Subcutaneous abdominal adipose tissue (tissue), 5 donors: ENCODE measurements at regions not wholly inside any gene's neighbourhood (a gene's known extent, or its start where the extent isn't known, plus 50 kb on each side); places are given as distances from the start of the nearest gene placed in this dataset.
"Not testable (repeated sequence)": the region's sequence is repeated elsewhere in the genome, so short reads cannot be mapped to it uniquely, and the experiment has no call there.

ENCODE experiments used
- H3K27ac ChIP-seq: one replicate; pipeline ENCODE4 v1.7.0; 2013; ENCODE audit warnings: low read depth, mild to moderate bottlenecking, inconsistent platforms, low read length, moderate library complexity
- H3K27me3 ChIP-seq, 5 donors: one replicate each; pipeline ENCODE4 v1.7.0; 2013; ENCODE audit warnings: low read length in 5 of 5, inconsistent platforms in 1 of 5; ENCODE audit not compliant: control insufficient read depth in 5 of 5, insufficient read depth in 4 of 5
- H3K36me3 ChIP-seq, 5 donors: one replicate each; pipeline ENCODE4 v1.7.0; 2013; ENCODE audit warnings: low read length in 5 of 5; ENCODE audit not compliant: control insufficient read depth in 5 of 5, insufficient read depth in 5 of 5
- H3K4me1 ChIP-seq, 5 donors: one replicate each; pipeline ENCODE4 v1.7.0; 2013; ENCODE audit warnings: low read length in 5 of 5, mild to moderate bottlenecking in 3 of 5, moderate library complexity in 1 of 5; ENCODE audit not compliant: control insufficient read depth in 5 of 5, insufficient read depth in 5 of 5
- H3K4me3 ChIP-seq, 5 donors: one replicate each; pipeline ENCODE4 v1.7.0; 2013; ENCODE audit warnings: low read length in 5 of 5, low read depth in 1 of 5
- H3K9ac ChIP-seq, 5 donors: one replicate each; pipeline ENCODE4 v1.7.0; 2013; ENCODE audit warnings: low read length in 5 of 5, mild to moderate bottlenecking in 4 of 5, moderate library complexity in 3 of 5
- H3K9me3 ChIP-seq, 5 donors: one replicate each; pipeline ENCODE4 v1.7.0; 2013; ENCODE audit warnings: low read length in 5 of 5; ENCODE audit not compliant: control insufficient read depth in 5 of 5
- donor health status: healthy.
- donor health status: healthy.
- donor health status: healthy.
- donor health status: healthy.
- donor health status: healthy.

DNA sequence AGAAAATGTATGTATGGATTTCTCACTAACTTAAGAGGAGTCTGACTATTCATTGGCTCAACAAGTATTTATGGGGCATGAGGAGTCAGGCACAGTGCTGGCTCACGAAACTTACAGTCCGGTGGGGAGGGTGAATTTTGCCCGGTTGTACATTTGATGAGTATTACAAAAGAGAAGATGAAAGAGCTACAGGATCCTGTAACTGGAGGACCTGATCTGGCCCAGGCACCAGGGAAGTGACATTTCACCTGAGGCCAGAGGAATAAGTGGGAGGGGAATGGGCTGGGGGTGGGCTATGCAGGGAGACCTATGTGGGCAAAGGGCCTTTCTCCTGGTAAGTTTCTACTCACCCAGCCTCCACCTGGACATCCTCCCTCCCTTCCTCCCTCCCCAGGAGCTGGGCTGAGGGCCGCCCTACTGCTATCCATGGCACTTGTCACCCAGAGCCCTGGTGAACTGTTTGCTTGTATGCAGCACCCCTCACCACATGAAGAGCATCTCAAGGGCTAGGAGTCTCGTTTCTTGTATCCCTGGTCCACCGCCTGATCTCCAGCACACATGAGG, 101.1 kb upstream of the ZNF438 start:
- H3K9me3 ChIP-seq, result no peaks in the 10 kb centered on the region
- H3K4me3 ChIP-seq, result no peak overlapping the region
- H3K9ac ChIP-seq, result no peak overlapping the region
- H3K27ac ChIP-seq, result no peak overlapping the region
- H3K4me1 ChIP-seq, result peaks cover 5 to 26% (median 23%) of the 10 kb centered on the region in 5 donors
- H3K36me3 ChIP-seq, result no peaks in the 10 kb centered on the region
- no peaks in the 10 kb centered on the region for H3K27me3 ChIP-seq

DNA sequence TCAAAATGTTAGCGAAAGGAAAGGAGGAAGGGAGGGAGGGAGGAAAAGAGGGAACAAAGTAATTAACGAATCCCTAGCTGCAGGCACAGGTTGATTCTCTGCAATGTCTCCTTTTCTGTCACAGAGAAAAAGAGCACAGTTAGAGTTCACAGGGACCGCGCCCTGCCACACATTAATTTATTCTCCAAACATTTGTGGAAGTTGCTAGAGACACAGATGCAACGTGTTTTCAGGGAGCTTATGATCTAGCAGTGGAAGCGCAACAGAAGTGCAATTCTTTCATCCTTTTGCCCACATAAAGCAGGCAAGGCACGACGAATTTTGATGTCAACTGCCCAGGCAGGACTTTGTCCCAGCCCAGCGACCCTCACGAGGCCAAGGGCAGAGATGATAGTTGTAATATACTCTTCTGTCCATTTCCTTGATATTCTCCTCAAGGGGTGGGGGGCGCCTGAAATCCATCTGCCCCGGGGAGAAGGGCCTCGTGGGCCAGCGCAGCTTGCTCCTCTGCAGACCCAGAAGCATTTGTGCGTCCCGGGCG, 101.7 kb upstream of the ZNF438 start:
- H3K36me3 ChIP-seq, result no peaks in the 10 kb centered on the region
- peaks cover 5 to 26% (median 23%) of the 10 kb centered on the region in 5 donors for H3K4me1 ChIP-seq
- no peaks in the 10 kb centered on the region for H3K9me3 ChIP-seq
- peak overlapping the region; percentile 84 for H3K27ac ChIP-seq
- peak overlapping the region; percentile 36 to 61 (median 48) for H3K4me3 ChIP-seq
- H3K27me3 ChIP-seq, result no peaks in the 10 kb centered on the region
- H3K9ac ChIP-seq, result no peak overlapping the region

DNA sequence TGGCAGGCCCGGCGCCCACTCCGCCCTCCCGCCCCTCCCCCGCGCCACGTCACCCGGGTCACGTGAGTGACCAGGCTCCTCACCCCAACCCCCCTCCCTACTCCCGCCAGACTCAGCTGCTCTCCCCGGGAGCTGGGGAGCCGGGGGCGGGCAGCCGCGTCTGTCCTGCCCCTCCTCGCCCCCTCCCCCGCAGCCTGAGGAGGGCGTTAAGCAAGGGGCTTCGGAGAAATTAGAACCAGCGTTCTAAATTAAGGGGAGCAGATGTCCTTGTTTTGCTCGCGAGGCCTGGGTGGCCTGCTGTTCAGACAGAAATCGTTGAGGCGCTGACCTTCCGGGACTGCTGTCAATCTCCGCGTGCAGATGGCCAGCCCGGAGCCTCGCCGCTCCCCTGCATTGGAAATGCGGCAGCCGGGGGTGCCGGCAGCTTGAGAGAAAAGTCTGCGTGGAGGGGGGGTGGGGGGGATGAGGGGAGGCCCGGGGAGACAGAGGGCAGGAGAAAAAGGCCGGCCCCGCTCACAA, 102.2 kb upstream of the ZNF438 start:
- Histone ChIP-seq H3K9ac (peak overlapping the region in 2 of 5 donors; percentile 67 to 78), H3K27ac (peak overlapping the region; percentile 84), H3K36me3 (no peaks in the 10 kb centered on the region), H3K9me3 (no peaks in the 10 kb centered on the region), H3K4me3 (peak overlapping the region; percentile 55 to 70 (median 66)), H3K27me3 (no peaks in the 10 kb centered on the region), H3K4me1 (peaks cover 5 to 25% (median 22%) of the 10 kb centered on the region in 5 donors)

DNA sequence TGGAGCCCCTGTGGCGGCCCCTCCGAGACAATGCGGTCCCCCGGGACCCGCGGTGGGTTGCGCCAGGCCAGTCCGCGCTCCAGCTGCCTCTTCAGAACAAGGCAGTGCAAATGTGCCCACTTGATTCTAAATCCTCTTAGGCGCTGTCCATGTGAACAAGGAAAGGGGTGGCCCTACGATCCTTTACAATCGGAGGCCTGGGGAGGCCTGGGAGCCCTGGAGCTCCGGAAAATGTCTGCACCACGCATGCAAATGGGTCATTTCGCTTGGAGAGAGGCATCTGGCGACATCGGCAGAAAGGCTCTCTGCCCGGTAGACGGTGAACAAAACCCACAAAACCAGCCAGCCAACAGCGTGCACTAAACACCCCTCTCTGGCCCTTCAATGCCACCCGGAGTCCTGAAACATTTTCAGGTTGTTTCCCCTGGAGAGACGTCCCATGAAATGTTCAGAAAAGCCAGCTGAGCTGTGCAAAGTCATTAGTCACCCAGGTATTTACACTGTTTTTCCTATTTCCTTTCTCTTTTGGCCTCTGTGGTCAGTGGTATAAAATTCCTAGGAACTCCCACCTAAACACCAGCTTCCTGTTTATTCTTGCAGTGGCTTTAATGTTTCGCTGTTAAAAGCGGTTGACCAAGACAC, 102.8 kb upstream of the ZNF438 start:
- H3K27ac ChIP-seq, result peak overlapping the region; percentile 84
- peak overlapping the region; percentile 38 to 78 (median 67) for H3K9ac ChIP-seq
- peak overlapping the region; percentile 61 to 85 (median 68) for H3K4me3 ChIP-seq
- peaks cover 4 to 25% (median 19%) of the 10 kb centered on the region in 5 donors for H3K4me1 ChIP-seq
- no peaks in the 10 kb centered on the region for H3K9me3 ChIP-seq
- H3K36me3 ChIP-seq, result no peaks in the 10 kb centered on the region
- no peaks in the 10 kb centered on the region for H3K27me3 ChIP-seq

DNA sequence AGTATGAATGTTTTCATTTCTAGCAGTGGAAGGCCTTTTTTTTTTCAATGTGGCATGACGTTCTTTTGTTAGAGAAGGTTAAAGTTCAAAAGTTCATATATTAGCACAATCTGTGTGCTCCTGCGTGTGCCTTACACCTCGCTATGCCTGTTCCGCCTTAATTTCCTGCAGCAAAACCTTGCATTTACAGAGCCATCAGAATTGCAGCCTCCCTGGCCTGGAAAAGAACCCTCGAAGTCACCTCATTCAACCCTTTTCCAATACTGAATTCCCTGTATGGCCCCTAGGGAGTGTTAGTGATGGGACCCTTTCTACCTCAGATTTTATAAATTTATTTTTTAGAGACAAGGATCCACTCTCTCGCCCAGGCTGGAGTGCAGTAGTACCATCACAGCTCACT, 103.5 kb upstream of the ZNF438 start:
- no peak overlapping the region for H3K27ac ChIP-seq
- no peaks in the 10 kb centered on the region for H3K27me3 ChIP-seq
- H3K9me3 ChIP-seq, result no peaks in the 10 kb centered on the region
- peak overlapping the region in 2 of 5 donors; percentile 22 to 68 for H3K4me3 ChIP-seq
- H3K4me1 ChIP-seq, result peaks cover 4 to 25% (median 19%) of the 10 kb centered on the region in 5 donors
- no peaks in the 10 kb centered on the region for H3K36me3 ChIP-seq
- no peak overlapping the region for H3K9ac ChIP-seq

GRCh38 chr10:31135791-31136190, 104.1 kb upstream of the ZNF438 start:
- peaks cover 4 to 25% (median 19%) of the 10 kb centered on the region in 5 donors for H3K4me1 ChIP-seq
- not testable (repeated sequence) for H3K36me3 ChIP-seq, H3K27ac ChIP-seq, H3K9me3 ChIP-seq, H3K9ac ChIP-seq, H3K27me3 ChIP-seq, H3K4me3 ChIP-seq

DNA sequence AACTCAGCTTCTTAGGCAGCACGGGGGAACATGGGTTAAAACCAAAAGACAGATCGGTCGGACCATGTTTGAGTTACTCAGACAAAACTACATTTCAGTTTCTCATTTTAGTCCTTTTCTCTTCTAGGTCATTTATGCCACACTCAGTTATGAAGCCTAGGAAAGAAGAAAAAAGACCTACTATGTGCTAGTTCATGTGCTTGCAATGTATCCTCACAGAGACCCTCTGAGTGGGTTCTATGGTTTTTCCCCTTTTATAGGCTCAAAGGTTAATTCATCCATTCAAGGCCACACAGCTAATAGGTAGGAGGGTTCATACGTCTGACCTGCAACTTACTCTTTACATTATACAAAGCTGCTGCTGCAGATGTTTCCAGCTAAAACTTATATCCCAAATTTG, 104.7 kb upstream of the ZNF438 start:
- Histone ChIP-seq H3K36me3 (no peaks in the 10 kb centered on the region), H3K9ac (no peak overlapping the region), H3K4me3 (no peak overlapping the region), H3K9me3 (no peaks in the 10 kb centered on the region), H3K27me3 (no peaks in the 10 kb centered on the region), H3K27ac (no peak overlapping the region), H3K4me1 (peaks cover 4 to 25% (median 19%) of the 10 kb centered on the region in 5 donors)

- no peak overlapping the region for H3K27ac ChIP-seq
- H3K4me3 ChIP-seq, result no peak overlapping the region
- no peak overlapping the region for H3K9ac ChIP-seq
Observed at GRCh38 chr10:31136930-31137885, 105.5 kb upstream of the ZNF438 start.

GRCh38 chr10:31138026-31138553, 106.4 kb upstream of the ZNF438 start:
- Histone ChIP-seq H3K4me3 (no peak overlapping the region), H3K27me3 (no peaks in the 10 kb centered on the region), H3K36me3 (no peaks in the 10 kb centered on the region), H3K9ac (no peak overlapping the region), H3K9me3 (no peaks in the 10 kb centered on the region), H3K4me1 (peaks cover 4 to 24% (median 19%) of the 10 kb centered on the region in 5 donors), H3K27ac (no peak overlapping the region)

More at GRCh38 chr10:31136930-31137885, 105.5 kb upstream of the ZNF438 start:
- Histone ChIP-seq H3K27me3 (no peaks in the 10 kb centered on the region), H3K9me3 (no peaks in the 10 kb centered on the region), H3K36me3 (no peaks in the 10 kb centered on the region), H3K4me1 (peaks cover 4 to 25% (median 19%) of the 10 kb centered on the region in 5 donors)
